ENCODE measurements at regions not wholly inside any gene's neighbourhood (a gene's known extent, or its start where the extent isn't known, plus 50 kb on each side); places are given as distances from the start of the nearest gene placed in this dataset.

GRCh38 chr13:32964987-32965386 is 51.2 kb upstream of the KL start:
- TF ChIP-seq EP300 (IDR thresholded peaks at IDR 0.05): no peak
- no peak for TF ChIP-seq POLR2AphosphoS5 (IDR thresholded peaks at IDR 0.05)
- no peak for TF ChIP-seq POLR2A (IDR thresholded peaks at IDR 0.05)
- no peak for TF ChIP-seq CTCF (IDR thresholded peaks at IDR 0.05)
- WGBS, 2 donors: 47 to 63% methylated on average over 2 of the region's 2 CpGs
- intact Hi-C loops (cut with DNase I): no loop called here
- Histone ChIP-seq H3K27me3 (no peaks in the 10 kb centered on the region), H3K4me1 (no peaks in the 10 kb centered on the region), H3K27ac (no peak overlapping the region), H3K4me3 (no peak overlapping the region), H3K9me3 (no peaks in the 10 kb centered on the region), H3K36me3 (no peaks in the 10 kb centered on the region)
- no peak for DNase-seq

All from sigmoid colon (tissue), 6 donors.